NCI-H510A treated with DMSO at 0.1 percent for 48 hours (cell line): ENCODE measurements at regions not wholly inside any gene's neighbourhood (a gene's known extent, or its start where the extent isn't known, plus 50 kb on each side); places are given as distances from the start of the nearest gene placed in this dataset.
"Not testable (repeated sequence)": the region's sequence is repeated elsewhere in the genome, so short reads cannot be mapped to it uniquely, and the experiment has no call there.

ENCODE experiments used
- DNase-seq: peaks from one replicate; lab custom pipeline; 2025; lab: John Stamatoyannopoulos, UW

DNA sequence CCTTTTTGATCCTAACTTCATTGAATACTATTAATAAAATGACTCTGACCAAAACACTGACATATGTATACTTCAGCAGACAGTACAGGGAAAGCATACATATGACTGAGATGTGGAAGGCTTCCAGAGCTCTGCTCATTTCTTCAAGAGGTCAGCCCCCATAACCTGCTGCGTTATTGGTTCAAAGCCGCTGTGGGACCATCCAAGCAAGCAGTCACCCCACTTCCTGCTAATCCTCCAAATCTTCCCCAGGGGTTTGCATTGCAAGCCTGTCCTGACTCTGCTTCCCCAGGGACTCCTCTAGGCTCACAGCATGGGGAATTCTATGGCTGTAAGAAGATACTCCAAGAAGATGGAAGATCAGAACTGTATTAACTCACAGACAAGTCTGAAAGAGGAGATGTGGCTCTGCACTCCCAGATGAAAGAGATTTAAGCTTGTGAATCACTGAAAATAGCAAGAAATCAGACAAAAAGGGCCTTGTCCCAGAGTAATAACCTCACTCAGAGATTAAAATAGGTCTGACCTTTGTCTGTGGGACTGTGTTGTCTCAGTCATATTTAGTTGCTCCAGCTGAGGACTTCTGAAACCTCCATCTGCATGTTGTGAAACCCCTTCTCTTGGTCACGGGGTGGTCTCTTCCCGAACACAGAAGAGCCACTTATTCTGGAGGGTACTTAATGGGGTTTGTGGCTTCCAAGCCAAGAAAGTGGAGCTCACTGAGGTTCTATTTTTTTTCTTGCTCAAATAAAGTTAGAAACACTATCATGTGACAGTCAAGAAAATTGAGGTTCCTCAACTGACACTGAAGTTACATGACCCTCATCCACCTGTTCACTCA is 101.5 kb upstream of the MARCKS start:
- DNase-seq, result no peak

DNA sequence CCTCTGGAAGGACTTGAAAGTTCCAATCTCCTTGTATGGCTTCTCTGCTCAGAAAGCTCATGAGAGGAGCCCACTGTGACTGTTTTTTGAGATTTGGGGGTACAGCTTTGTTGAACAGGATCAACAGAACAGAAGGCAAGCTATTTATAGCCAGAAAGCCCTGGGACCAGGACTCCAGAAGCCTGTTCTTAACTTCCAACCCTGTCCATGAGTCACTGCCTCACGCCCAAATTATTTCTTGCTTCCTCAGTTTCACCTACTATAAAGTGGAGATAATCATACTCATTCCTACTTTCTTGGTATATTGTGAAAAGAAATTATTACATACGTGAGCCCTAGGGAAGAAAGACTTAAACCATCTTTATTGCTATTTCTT is 100.9 kb upstream of the MARCKS start:
- no peak for DNase-seq

DNA sequence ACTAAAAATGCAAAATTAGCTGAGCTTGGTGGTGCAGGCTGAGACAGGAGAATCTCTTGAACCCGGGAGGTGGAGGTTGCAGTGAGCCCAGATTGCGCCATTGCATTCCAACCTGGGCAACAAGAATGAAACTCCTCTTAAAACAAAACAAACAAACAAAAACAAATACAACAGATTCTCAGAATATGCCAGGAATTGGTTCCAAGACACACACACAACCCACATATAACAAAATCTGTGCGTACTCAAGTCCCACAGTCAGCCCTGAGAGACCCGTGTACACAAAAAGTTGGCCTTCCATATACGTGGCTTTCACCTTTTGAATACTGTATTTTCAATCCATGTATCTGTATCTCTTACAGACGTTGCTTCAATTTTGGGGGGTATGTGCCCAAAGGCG is 98.9 kb upstream of the MARCKS start:
- no peak for DNase-seq

DNA sequence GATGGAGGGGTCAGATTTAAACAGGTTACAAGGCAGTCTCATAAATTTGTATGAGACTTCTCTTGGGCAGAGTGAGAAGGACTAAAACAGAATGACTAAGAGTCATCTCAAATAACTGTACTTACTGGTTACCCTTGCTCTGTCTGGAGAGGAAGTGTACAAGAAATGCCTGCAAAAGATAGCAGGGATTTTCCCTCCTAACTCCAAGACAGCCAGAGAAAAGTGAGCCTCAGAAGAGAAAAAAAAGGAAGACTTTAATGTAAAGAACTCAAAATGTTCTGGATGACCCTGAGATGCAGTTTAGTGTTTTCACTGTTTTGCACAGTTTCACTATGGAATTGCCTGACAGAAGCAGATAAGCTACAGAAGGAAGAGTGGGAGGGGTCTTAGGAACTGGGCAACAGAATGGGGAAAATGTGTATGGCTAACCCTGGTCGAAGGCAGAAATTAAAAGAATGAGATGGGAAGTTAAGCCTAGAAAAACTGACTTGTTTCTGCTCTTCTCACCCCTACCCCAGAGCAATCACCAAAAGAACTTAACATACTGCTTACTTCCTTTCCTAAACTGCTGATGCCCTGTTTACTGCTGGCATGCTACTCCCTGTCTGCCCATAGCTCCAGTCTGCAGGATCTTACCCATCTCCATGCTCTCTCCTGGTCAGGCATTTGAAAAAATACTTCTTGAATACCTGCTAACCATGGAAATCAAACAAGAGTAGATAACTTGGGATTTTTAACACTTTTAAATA is 98.1 kb upstream of the MARCKS start:
- DNase-seq, result no peak

DNA sequence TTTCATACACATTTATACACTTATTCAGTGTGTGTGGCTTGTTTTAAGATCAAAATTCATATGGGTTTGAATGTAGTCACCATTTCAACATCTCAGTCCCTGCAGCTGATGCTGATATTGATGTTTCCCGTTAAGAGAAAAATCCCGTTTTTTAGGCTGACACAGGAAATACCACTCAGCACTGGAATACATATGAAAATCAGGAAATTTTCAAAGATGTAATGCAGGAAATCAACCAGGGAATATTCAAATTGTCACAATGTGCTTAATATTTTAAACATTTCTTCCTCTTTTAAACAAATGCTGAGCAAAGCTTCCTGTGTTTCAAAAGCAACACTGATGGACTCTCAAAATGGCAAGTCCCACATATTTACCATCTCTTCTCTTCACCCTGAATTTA is 94.5 kb upstream of the MARCKS start:
- no peak for DNase-seq

DNA sequence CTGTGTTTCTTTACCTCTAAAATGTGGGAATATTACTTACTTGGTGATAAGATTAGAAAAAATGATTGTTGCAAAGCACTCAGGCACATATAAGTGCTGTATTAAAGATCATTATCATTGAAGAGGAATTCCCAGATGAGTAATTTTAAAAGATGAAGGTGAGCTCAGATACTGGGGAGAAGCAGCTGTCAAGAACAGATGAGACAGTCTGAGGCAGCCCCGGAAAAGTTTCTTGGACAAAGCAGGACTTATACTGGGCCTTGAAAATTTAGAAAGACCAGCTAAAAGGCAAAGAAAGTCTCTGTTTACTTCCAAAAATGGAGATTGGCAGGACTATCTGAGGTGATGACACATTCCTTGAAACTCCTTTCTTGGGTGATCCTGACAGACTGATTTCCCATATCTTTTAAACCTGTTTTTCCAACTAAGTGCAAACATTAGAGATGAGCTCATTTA is 93.8 kb upstream of the MARCKS start:
- no peak for DNase-seq

DNA sequence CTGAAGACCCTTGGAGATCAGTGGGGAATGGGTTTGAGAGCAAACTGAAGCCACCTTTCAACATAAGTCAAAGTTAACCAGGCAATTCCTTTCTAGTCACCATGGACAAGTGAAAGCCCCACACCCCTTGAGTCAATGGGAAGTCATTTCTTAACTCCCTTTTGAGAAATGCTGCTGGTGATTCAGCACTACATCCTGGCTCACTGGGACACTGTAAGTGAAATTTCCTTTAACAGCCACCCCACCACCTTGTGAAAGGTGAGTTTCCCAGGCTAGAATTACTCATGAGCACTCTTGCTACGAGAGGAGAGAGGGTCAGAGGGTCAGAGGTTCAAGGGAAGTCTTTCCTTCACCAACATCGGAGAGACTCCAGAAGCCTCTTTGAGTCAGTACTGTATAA is 93.3 kb upstream of the MARCKS start:
- DNase-seq, result no peak

DNA sequence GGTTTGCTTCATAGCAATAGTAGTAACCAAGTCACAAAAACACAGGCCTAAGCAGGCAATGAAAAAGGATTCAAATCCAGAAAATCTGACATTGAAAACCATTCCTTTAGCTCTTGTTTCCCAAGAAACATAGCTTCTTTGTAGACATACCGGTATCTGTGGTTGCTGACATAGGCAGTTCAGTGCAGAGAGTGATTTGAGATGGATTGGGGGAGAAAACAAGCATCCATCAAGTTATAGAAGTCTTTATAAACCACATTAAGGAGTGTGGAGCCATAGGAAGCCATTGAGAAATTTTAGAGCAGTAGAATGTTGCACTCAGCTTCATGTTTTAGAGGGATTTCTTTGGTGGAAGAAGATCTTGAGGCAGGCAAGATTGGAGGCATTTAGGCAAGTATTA is 91.2 kb upstream of the MARCKS start:
- DNase-seq, result no peak

DNA sequence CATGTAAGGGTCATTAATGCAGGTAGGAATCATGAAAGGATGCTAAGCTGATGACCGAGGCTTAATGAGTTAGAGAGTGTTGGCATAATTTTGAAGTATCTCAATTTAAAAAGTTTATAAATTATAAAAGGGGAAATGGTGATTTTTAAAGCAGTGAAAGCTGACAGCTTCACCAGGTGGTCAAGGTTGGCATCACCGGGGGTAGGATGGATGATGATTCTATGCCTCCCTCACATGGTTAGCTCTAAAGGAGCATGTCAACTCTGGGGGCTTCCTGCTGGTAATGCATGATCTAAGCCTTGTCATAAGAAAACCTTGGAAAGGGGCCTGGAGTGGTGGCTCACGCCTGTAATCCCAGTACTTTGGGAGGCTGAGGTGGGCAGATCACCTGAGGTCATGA is 89.2 kb upstream of the MARCKS start:
- no peak for DNase-seq

DNA sequence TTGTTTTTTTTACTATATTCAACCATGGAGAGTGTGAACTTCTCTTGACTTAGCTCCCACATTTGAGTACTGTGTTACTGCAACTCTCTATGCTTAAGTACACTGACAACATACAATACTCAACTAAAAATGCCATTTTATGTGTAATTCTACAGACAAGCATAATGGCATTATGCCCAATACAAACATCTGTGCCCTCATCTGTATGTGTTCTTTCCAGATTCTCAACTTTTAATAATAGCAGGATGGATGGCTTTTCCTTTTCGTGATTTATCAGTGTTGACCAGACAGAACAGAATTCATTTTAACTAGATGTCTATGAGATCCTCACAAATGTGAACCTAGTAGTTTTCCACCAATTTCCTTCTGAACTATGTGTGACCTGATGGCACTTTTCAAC is 84.2 kb upstream of the MARCKS start:
- no peak for DNase-seq

DNA sequence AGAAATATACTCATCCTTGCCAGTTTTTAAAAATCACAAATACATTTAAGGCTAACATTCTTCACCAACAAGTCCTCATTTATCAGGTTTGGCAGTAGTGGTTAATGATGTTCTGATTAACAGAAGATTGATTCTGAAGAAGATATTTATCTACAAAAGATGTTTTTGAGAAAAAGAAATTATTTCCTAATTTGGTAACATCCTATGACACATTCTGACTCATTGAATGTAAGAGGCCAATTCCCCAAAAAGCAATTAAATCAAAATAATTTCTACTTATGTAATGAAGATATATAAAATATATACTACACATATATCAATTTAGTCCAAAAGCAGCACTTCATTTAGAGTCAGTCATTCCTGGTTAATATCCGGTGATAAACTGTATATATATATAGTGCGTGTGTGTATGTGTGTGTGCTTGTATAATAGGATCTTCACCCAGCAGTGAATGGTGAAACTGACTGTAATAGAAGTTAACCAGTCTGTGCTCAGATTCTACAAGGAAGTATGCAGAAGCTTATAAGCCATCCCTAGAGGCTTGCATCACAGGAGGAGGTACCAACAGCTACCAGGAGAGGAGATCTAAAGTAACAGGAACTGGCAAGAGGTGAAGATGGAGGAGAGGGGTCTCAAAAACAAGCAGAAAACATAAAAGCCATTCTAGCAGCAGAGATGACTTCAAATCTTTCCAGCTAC is 82.9 kb upstream of the MARCKS start:
- DNase-seq, result no peak

DNA sequence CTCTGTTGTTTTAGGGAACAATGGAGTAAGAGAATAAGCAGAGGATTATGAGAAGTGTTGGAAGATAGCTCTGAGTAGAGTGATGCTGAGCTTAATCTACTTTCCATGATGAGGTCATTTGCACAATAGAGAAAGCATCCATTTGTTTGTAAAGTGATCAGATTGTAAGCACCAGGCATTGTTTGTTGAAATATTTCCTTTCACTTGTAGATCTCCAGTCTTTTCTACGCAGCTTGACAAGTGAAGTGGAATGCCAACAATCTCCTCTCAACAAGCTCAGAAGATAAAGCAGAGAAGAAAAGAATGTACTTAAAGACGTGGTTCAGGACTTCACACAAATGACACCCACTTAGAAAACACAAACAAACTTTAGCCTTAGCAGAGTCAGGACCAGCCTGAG is 80.1 kb upstream of the MARCKS start:
- DNase-seq, result no peak

DNA sequence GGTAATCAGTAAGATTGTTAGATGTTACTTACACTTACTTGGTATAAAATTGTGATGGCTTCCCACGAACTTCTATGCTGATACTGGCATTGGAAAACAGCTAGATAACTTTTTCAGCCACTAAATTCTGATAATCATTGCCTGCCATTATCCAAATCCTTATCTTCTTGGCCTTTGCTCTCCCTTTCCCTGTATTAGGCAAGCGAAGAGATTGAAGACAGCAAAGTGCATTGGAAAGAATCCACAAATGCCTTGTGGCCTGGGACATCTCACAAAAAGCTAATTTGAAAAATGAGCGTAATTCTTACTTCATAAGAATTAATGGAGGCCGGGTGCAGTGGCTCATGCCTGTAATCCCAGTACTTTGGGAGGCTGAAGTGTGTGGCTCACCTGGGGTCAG is 79.5 kb upstream of the MARCKS start:
- DNase-seq, result no peak

DNA sequence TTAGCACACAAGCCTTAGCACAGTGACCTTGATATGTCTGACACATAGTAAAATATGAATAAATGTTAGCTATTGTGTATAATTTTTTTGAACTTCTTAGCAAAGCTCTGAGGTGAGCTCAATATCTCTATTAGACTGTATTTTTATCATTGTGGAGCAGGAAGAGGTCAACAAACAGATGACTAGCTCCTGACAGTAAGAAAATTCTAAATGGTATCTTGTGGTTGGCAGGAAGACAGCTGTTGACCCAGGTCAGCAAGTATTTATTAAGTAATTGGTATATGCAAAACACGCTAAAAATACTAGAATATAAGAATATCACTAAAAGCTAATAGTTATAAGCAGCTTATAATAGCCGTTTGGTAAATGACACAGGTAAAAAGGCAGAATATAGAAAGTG is 77.5 kb upstream of the MARCKS start:
- DNase-seq, result no peak

DNA sequence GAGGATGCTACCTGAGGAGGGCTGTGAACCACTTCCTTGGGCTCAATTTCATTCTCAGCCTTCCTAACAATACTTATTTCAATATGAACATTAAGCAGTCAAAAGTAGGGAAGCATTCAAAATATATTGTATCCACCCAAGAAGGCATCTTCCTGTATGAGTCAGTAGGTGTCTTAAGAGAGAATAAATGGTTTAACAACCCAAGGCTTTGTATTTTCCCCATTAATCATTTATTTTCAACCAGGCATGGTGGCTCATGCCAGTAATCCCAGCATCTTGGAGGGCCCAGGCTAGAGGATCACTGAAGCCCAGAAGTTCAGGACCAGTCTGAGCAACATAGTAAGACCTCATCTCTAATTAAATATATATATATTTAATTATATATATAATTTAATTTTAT is 74.5 kb upstream of the MARCKS start:
- no peak for DNase-seq

DNA sequence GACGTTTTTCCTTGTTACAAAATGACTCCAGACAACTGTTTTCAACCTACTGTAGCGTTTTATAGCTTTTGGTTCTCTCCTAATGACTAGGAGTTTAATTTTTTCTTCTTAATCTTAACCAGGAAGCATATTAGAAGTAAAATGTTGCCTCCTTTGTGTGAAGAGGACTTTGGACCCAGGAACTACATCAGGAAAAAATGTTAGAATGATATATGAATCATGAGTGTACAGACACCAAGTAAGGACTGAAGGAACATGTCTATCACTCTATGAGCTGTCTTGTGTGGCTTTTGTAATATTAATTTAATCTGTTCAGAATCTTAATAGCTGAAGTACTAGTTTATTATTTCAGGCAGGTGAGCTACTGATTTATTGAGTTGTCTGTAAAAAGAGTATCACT is 71.0 kb upstream of the MARCKS start:
- DNase-seq, result no peak

DNA sequence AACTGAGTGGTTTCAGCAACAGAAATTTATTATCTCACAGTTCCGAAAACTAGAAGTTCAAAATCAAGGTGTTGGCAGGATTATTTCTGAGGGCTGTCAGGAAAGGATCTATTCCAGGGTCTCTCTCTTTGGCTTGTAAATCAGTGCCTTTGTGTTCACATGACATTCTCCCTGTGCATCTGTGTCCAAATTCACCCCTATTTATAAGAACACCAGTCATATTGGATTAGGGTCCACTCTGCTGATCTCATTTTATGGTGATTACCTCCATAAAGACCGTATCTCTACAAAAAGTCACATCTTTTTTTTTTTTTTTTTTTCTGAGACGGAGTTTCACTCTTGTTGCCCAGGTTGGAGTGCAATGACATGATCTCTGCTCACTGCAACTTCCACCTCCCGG is 68.6 kb upstream of the MARCKS start:
- DNase-seq, result no peak

DNA sequence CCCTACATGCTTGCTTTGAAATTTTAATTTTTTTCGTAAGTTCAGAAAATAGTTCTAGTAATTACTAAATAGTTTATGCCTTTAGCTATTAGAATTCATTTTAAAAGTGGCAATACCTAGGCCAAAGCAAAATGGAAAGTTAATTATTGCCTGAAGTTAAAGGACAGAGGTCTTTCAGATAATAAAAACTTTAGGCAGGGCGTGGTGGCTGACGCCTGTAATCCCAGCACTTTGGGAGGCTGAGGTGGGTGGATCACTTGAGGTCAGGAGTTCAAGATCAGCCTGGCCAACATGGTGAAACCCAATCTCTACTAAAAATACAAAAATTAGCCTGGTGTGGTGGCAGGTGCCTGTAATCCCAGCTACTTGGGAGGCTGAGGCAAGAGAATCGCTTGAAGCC is 65.9 kb upstream of the MARCKS start:
- DNase-seq, result not testable (repeated sequence)

DNA sequence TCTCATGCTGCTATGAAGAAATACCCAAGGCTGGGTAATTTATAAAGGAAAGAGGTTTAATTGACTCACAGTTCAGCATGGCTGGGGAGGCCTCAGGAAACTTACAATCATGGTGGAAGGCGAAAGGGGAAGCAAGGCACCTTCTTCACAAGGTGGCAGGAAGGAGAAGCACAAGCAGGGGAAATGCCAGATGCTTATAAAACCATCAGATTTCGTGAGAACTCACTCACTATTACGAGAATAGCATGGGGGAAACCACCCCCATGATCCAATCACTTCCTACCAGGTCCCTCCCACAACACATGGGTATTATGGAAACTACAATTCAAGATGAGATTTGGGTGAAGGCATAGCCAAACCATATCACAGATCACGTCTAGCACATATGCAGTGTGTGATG is 61.8 kb upstream of the MARCKS start:
- not testable (repeated sequence) for DNase-seq

DNA sequence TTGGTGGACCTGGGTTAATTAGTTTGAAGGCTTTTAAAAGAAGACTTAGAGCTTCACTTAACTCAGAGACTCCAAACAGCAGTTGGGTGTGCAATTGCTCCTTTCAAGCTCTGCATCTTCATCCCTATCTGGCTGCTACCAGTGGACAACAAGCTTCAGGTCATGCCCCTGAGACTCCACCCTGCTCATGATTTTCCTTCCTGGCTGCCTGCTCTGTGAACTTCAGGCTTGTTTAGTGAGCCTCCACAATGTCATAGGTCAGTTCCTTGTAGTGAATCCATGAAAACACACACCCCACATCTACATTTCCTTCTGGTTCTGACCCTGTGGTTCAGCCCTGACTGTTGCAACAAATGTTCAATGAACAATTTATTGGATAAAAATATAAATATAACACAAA is 61.1 kb upstream of the MARCKS start:
- DNase-seq, result no peak

DNA sequence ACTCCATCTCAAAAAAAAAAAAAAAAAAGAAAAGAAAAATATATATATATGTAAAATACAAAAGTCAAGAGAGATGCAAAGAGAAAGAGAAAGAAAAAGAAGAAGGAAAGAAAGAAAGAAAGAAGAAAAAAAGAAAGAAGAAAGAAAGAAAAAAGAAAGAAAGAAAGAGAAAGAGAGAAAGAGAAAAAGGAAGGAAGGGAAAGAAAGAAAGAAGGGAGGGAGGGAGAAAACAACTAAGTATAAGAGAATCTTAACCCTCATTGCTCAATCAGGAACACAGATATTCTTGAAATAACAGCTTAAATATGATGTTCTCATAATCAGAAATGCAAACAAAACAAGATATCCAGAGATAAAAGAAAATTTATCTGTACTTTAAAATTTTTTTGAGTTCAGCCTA is 54.4 kb upstream of the MARCKS start:
- no peak for DNase-seq

DNA sequence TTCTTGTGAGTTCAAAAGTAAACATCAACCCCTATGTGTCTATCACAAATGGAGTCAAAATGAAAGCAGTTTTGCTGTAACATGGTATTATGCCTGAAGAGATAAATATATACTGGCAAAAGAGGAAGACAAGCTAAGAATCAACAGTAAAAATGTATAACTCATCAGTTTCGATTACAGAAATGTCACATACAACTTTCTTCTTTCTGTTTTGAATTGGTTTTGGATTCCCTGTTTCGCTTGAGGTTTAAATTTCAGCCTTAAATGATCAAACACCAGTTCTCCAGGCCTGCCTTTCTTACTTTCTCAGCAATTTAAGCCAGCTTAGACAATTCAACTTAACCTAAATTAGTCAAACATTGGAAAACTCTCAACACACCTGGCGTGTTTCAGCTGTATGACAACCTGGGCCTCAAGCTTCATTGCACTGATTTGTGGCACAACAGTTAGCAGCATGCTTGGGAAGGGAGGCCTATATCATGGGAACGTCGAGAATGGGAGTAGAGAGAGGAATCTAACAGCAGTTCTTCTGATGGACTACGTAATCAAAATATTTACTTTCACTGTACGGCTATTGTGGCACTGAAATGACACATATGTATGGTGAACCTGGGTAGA is 51.9 kb upstream of the MARCKS start:
- DNase-seq, result no peak
